ENCODE measurements at regions not wholly inside any gene's neighbourhood (a gene's known extent, or its start where the extent isn't known, plus 50 kb on each side); places are given as distances from the start of the nearest gene placed in this dataset.

- TF ChIP-seq TBP (CRISPR knock-in tag; IDR thresholded peaks at IDR 0.05) (no peak), CEBPB (IDR thresholded peaks at IDR 0.05; ENCODE audit: borderline replicate concordance, low read depth, low read length) (no peak), EP300 (IDR thresholded peaks at IDR 0.05; ENCODE audit: low read depth in 2 of 2, low read length in 2 of 2) (no peak), EP300 (CRISPR knock-in tag; IDR thresholded peaks at IDR 0.05; ENCODE audit: borderline replicate concordance) (no peak), MIER2 (CRISPR knock-in tag; IDR thresholded peaks at IDR 0.05) (no peak), POLR2A (IDR thresholded peaks at IDR 0.05; ENCODE audit: insufficient read depth in 1 of 2, low read depth in 2 of 2, low read length in 2 of 2) (no peak), ETV6 (CRISPR knock-in tag; conservative IDR thresholded peaks at IDR 0.05) (no peak), ZNF775 (CRISPR knock-in tag; IDR thresholded peaks at IDR 0.05; ENCODE audit: borderline replicate concordance) (no peak), U2AF1 (optimal IDR thresholded peaks at IDR 0.05; ENCODE audit: low read depth, low read length) (no peak)
- TF ChIP-seq, protein P1, sequence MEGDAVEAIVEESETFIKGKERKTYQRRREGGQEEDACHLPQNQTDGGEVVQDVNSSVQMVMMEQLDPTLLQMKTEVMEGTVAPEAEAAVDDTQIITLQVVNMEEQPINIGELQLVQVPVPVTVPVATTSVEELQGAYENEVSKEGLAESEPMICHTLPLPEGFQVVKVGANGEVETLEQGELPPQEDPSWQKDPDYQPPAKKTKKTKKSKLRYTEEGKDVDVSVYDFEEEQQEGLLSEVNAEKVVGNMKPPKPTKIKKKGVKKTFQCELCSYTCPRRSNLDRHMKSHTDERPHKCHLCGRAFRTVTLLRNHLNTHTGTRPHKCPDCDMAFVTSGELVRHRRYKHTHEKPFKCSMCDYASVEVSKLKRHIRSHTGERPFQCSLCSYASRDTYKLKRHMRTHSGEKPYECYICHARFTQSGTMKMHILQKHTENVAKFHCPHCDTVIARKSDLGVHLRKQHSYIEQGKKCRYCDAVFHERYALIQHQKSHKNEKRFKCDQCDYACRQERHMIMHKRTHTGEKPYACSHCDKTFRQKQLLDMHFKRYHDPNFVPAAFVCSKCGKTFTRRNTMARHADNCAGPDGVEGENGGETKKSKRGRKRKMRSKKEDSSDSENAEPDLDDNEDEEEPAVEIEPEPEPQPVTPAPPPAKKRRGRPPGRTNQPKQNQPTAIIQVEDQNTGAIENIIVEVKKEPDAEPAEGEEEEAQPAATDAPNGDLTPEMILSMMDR (CRISPR knock-in tag; IDR thresholded peaks at IDR 0.05) = no peak
These were observed 561.9 kb downstream of the GALR1 start for GRCh38 chr18:77811503-77811902.

Data from HepG2 (cell line).